HG03457 (cell line): ENCODE measurements at regions not wholly inside any gene's neighbourhood (a gene's known extent, or its start where the extent isn't known, plus 50 kb on each side); places are given as distances from the start of the nearest gene placed in this dataset.
"Not testable (repeated sequence)": the region's sequence is repeated elsewhere in the genome, so short reads cannot be mapped to it uniquely, and the experiment has no call there.

Source experiments
- ATAC-seq: cut with Tn5 transposase; IDR thresholded peaks from one replicate; pipeline ENCODE4 v1.9.1; 2021; ENCODE audit warnings: moderate number of reproducible peaks; ENCODE audit not compliant: unreplicated experiment

DNA sequence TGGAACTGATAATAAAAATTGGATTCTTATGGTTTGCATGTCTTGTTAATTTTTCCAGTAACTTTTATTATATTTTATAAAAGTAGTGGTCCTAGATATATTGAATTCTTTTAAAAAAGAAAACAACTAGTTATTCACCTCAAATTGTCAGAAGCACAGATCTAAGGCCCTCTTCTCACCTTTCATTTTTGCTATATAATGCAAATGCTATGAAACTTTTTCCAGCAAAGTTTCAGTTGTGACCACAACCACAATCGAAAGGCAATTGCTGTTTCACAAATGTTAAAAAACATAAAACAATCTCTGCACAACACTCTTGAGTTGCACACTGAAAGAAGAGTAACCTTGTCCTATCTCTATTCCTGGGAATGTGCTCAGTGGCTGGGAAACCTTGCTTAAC lies 479.8 kb upstream of the FLRT2 start:
- ATAC-seq = no peak

DNA sequence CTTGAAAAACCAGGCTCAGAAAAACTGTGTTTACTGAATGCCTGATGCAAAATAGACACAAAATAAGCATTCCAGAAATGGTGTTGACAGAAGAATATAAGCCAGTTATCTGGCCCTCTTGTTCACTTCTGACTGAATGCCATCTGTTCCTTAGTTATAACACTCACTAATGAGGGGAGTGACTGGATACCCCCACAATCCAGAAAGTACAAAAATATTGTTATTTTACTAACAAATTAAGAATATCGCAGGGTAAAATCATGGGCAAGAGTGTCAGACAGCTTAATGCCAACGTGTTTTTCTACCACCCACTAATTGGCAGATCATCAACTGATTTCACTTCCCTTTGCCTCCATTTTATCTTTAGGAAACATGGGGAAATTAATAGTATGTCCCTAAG lies 477.3 kb upstream of the FLRT2 start:
- no peak for ATAC-seq

DNA sequence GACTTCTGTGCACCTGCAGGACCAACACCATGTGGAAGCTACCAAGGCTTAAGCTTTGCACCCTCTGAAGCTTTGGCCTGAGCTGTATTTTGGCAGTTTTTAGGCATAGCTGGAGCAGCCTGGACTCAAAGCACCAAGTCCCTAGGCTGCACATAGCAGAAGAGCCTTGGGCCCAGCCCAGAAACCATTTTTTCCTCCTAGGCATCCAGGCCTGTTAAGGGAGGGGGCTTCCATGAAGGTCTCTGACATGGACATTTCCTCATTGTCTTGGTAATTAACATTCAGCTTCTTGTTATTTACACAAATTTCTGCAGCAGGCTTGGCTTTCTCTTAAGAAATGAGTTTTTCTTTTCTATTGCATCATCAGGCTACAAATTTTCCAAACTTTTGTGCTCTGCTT lies 475.8 kb upstream of the FLRT2 start:
- no peak for ATAC-seq

- no peak for ATAC-seq
Observed at GRCh38 chr14:85056267-85056666, 473.7 kb upstream of the FLRT2 start.

DNA sequence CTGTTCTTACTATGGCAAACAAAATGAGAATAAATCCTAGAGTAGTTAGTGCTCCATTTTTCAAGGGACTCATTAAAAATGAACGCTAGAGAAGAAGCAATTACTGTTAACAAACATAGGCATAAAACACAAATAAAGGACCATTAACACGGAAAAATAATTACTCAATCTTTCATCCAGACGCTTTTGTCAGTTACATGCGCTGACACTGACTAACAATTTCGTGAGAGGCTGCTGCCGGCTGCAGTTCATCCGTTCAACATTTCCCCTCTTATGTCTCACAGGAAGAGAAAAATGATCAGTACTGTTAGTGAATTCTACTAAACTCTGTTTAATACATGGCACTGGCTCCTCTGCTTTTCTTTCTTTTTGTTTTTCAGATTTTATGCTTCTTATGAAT lies 472.7 kb upstream of the FLRT2 start:
- ATAC-seq = no peak

DNA sequence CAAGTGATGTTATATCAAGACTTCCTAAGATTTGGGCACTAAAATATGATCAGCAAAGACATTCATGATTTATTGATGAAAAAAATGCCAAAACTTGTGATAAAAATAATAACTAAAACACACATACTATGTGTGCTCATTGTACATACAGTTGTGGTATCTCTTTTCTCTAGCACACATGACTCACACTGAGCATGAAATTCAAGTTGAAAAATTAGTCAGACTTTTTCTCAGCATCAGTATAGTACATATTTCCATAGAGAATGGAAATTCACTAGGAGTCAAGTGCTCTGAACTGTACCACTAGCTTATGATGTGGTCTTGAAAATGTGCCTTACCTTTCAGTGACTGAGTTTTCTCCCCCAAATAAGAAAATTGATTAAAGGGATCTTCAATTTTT lies 471.8 kb upstream of the FLRT2 start:
- ATAC-seq = no peak

- no peak for ATAC-seq
Observed at GRCh38 chr14:85060121-85060520, 469.8 kb upstream of the FLRT2 start.

DNA sequence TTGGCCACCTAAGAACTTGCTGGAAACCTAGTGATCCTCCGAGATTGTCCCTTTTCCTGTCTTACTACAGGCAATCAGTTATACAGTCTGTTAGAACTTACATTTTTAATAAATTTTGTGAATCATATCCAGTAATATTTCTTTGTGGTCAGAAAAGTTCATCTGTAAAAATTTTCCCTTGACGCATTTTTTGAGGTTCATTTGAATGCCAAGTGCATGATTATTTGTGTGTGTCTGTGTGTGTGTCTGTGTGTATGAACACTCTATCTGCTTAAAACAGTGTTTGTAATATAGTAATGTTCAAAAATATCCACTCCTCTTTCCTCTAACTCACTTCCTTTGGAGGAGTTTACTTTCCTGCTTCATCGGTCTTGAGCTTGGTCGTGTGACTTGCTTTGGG lies 468.7 kb upstream of the FLRT2 start:
- no peak for ATAC-seq

DNA sequence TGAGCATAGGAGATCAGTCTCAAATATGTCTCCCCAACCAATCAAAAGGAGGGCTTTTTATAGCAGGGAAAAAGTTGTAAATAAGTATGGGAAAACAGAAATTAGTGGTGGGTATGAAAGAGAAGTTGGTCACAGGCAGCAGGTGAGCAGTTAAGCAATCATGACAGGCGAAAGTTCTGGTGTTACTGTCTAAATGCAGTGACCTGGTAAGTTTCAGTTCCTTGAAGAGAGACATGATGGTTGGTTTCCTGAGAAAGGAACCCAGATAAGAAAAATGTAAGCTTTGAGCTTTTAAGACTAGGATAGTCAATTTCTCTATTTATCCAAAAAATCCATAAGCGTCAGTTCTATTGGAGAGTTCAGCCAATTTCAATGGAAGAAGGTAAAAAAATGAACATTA lies 466.2 kb upstream of the FLRT2 start:
- ATAC-seq = no peak

- ATAC-seq = no peak
Observed at GRCh38 chr14:85071447-85071846, 458.5 kb upstream of the FLRT2 start.

DNA sequence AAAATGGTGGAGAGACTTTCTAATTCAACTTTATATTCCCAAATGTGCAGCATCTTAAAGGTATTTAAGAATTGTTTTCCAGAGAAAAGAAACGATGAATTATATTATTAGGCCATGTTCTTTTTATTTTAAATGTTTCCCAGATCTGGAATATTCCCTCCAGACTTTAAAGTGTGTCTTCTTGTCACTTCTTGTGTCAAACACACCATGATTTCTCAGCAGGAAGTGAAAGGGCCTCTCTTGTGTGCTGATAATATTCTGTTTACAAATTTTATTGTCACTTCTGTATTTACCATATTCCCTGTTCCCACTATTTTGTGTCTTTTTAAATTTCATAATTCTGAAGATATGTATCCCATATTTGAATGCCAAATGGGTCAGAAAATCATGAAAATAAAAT lies 455.0 kb upstream of the FLRT2 start:
- ATAC-seq = no peak

GRCh38 chr14:85075694-85076476 lies 454.1 kb upstream of the FLRT2 start:
- ATAC-seq = no peak

DNA sequence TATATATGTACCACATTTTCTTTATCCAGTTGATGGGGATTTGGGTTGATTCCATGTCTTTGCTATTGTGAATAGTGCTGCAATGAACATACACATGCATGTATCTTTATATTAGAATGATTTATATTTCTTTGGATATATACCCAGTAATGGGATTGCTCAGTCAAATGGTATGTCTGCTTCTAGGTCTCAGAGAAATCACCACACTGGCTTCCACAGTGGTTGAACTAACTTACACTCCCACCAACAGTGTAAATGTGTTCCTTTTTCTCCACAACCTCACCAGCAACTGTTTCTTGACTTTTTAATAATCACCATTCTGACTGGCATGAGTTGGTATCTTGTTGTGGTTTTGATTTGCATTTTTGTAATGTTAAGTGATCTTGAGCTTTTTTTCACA lies 452.2 kb upstream of the FLRT2 start:
- not testable (repeated sequence) for ATAC-seq

DNA sequence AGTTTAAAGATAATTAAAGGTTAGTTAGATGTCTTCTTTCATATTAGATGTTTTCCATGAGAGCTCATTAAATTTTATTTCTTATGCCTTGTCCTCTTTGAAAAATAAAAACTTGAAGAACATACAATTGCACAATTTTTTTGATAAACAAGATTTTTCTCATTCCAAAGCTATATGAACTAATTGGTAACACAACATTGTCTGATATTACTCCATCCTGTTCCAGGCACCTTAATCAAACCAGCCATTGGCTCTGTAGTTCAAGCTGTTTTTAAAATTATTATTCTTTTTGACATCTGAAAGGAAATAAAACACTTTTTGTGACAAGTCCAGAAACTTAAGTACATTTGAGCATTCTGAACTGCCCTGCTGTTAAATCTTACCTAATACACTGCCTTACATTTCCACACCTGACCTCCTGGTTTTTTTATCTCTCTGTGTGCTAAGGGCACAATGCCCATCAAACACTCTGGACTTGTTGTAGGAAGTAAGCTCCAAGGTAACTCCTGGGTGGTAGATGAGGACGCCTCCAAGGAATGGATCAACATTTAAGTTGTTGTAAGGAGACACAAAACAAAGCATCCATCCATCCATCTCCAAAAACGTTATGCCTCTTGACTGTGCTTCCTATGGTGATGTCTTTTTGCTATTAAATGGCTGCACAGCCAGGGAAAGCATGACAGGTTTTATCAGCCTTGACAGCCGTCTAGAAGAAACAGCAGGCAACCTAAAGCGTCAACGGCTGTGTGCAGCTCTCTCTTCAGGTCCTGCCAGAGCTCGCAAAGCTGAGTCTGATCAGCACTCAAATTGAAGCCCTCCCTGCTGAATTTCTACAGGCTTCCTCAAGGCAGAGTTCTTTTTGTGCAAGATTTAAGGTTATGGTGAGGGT lies 449.9 kb upstream of the FLRT2 start:
- no peak for ATAC-seq

DNA sequence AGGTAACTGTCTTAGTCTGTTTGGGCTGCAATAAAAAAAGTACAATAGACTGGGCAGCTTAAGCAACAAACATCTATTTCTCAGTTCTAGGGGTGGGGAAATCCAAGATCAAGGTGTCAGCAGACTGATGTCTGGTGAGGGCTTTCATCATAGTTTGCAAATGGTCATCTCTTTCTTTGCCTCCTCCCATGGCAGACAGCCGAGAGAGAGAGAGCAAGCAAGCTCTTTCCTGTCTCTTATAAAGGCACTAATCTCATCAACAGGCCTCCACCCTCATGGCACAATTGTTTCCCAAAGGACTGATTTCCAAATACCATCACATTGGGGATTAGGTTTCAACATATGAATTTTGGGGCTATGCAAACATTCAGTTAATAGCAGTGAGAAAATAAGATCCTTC lies 445.6 kb upstream of the FLRT2 start:
- no peak for ATAC-seq

GRCh38 chr14:85085981-85086380 lies 444.0 kb upstream of the FLRT2 start:
- no peak for ATAC-seq

GRCh38 chr14:85087201-85087600 lies 442.7 kb upstream of the FLRT2 start:
- ATAC-seq = no peak

DNA sequence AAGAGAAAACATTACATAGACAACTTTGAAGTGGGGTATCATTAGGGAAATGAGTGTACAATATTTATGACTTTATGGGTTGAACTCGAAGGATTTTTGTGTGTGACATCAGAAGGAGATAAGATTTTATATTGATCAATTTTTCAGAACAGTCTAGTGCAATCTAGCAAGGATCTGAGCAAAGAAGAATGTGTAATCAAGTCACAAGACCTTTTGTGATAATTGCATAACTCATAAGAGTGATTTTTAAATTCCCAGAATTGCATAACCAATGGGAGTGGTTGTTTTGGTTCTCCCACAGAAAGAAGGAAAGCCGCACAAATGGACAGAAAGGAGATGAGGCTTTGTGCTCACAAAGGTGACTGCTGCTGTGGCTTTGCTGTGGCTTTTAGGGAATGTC lies 441.8 kb upstream of the FLRT2 start:
- no peak for ATAC-seq

DNA sequence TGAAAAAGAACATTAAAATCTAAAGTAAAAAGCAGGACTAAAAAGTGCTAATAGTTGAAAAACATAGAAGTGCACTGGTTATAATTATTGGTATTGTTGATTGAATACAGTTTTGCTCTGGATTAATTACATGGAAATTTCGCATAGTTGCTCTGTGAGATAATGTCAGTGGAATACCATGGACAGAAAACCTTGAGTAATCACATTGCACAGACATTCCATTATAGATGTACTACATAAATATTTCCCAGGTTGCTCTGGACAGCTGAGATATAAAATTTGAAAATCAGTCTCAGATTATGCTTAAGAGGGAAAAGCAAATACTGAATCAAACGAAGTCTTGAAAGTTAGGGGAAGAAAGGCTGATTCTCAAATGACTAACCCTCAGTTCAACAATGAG lies 439.3 kb upstream of the FLRT2 start:
- ATAC-seq = no peak

GRCh38 chr14:85093631-85094330 lies 436.2 kb upstream of the FLRT2 start:
- no peak for ATAC-seq

DNA sequence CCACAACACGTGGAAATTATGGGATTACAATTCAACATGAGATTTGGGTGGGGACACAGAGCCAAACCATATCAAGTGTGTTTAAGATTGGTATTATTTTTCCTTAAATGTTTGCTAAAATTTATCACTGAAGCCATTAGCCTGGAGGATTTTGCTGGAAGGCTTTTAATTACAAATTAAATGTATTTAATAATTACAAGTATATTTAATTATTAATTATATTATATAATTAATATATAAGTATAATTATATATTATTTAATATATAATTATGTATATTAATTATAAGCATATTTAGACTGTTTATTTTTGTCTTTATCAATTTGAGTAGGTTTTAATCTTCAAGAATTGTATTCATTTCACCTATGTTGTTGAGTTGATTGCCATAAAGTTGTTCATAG lies 427.4 kb upstream of the FLRT2 start:
- no peak for ATAC-seq

DNA sequence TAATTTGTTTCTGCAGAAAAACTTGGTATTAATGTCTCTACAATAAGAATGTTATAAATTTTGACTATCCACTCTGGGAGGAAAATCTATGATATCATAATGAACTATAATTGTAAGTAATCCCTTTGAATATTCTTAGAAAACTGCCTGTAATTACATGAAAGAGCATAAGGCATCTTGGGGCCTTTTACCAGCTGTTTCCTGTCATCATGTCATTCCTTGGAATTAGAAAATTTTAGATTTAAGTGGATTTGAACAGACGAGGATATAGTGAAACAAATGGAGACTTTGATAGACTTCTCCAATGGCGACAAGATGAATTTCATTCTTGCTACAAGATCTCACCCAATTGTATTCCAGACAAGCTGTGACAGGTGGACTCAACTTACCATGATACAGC lies 423.4 kb upstream of the FLRT2 start:
- ATAC-seq = no peak
